Fibroblast of peridontal ligament (primary cell): ENCODE measurements at regions not wholly inside any gene's neighbourhood (a gene's known extent, or its start where the extent isn't known, plus 50 kb on each side); places are given as distances from the start of the nearest gene placed in this dataset.

ENCODE experiments used
- DNase-seq: peaks from one replicate; pipeline ENCODE4 v3.0.0-alpha.2; 2010; ENCODE audit errors: extremely low read depth

GRCh38 chr20:59403261-59403961 is 103.0 kb downstream of the EDN3 start:
- no peak for DNase-seq

GRCh38 chr20:59403962-59404314 is 103.5 kb downstream of the EDN3 start:
- DNase-seq: no peak

GRCh38 chr20:59404749-59405148 is 104.3 kb downstream of the EDN3 start:
- DNase-seq: no peak

- no peak for DNase-seq
Measured at GRCh38 chr20:59405226-59406200, 105.1 kb downstream of the EDN3 start.

- no peak for DNase-seq
Measured at GRCh38 chr20:59406446-59406845, 106.0 kb downstream of the EDN3 start.

- no peak for DNase-seq
Measured at GRCh38 chr20:59411170-59411569, 110.8 kb downstream of the EDN3 start.

- no peak for DNase-seq
Measured at GRCh38 chr20:59411589-59411988, 111.2 kb downstream of the EDN3 start.

- no peak for DNase-seq
Measured at GRCh38 chr20:59412181-59412580, 111.8 kb downstream of the EDN3 start.

GRCh38 chr20:59412875-59413284 is 112.5 kb downstream of the EDN3 start:
- no peak for DNase-seq

- no peak for DNase-seq
Measured at GRCh38 chr20:59413326-59413865, 113.0 kb downstream of the EDN3 start.

- no peak for DNase-seq
Measured at GRCh38 chr20:59414936-59415623, 114.7 kb downstream of the EDN3 start.

GRCh38 chr20:59416916-59417315 is 116.5 kb downstream of the EDN3 start:
- no peak for DNase-seq

- no peak for DNase-seq
Measured at GRCh38 chr20:59421089-59421488, 120.7 kb downstream of the EDN3 start.

GRCh38 chr20:59421920-59422637 is 121.7 kb downstream of the EDN3 start:
- no peak for DNase-seq

GRCh38 chr20:59422872-59423544 is 122.6 kb downstream of the EDN3 start:
- no peak for DNase-seq

GRCh38 chr20:59424976-59425375 is 124.6 kb downstream of the EDN3 start:
- no peak for DNase-seq

GRCh38 chr20:59425572-59425971 is 125.2 kb downstream of the EDN3 start:
- DNase-seq: no peak

- DNase-seq: no peak
Measured at GRCh38 chr20:59428006-59428405, 127.6 kb downstream of the EDN3 start.

- DNase-seq: no peak
Measured at GRCh38 chr20:59428441-59429205, 128.2 kb downstream of the EDN3 start.

- no peak for DNase-seq
Measured at GRCh38 chr20:59429396-59429795, 129.0 kb downstream of the EDN3 start.
